ENCODE measurements at regions not wholly inside any gene's neighbourhood (a gene's known extent, or its start where the extent isn't known, plus 50 kb on each side); places are given as distances from the start of the nearest gene placed in this dataset.

- no peak overlapping the region for H3K4me3 ChIP-seq (ENCODE audit: low read length)
- DNase-seq (ENCODE audit: low read depth) = no peak
- no peak for TF ChIP-seq CTCF (conservative IDR thresholded peaks at IDR 0.05; ENCODE audit: low read depth, low read length)
These were observed 109.5 kb downstream of the FOXG1 start for GRCh38 chr14:28875934-28876571.

GRCh38 chr14:28876572-28876945 lies 110.0 kb downstream of the FOXG1 start:
- H3K4me3 ChIP-seq (ENCODE audit: low read length) = no peak overlapping the region
- no peak for DNase-seq (ENCODE audit: low read depth)
- no peak for TF ChIP-seq CTCF (conservative IDR thresholded peaks at IDR 0.05; ENCODE audit: low read depth, low read length)

- no peak for DNase-seq (ENCODE audit: low read depth)
- no peak for TF ChIP-seq CTCF (conservative IDR thresholded peaks at IDR 0.05; ENCODE audit: low read depth, low read length)
- no peak overlapping the region for H3K4me3 ChIP-seq (ENCODE audit: low read length)
These were observed 111.3 kb downstream of the FOXG1 start for GRCh38 chr14:28877923-28878322.

GRCh38 chr14:28879573-28879996 lies 113.0 kb downstream of the FOXG1 start:
- no peak for TF ChIP-seq CTCF (conservative IDR thresholded peaks at IDR 0.05; ENCODE audit: low read depth, low read length)
- no peak overlapping the region for H3K4me3 ChIP-seq (ENCODE audit: low read length)
- DNase-seq (ENCODE audit: low read depth) = no peak

- no peak for TF ChIP-seq CTCF (conservative IDR thresholded peaks at IDR 0.05; ENCODE audit: low read depth, low read length)
- no peak for DNase-seq (ENCODE audit: low read depth)
- no peak overlapping the region for H3K4me3 ChIP-seq (ENCODE audit: low read length)
These were observed 120.4 kb downstream of the FOXG1 start for GRCh38 chr14:28886940-28887339.

- no peak for DNase-seq (ENCODE audit: low read depth)
- no peak overlapping the region for H3K4me3 ChIP-seq (ENCODE audit: low read length)
- TF ChIP-seq CTCF (conservative IDR thresholded peaks at IDR 0.05; ENCODE audit: low read depth, low read length) = no peak
These were observed 128.8 kb downstream of the FOXG1 start for GRCh38 chr14:28895389-28895788.

GRCh38 chr14:28896337-28896736 lies 129.8 kb downstream of the FOXG1 start:
- DNase-seq (ENCODE audit: low read depth) = no peak
- TF ChIP-seq CTCF (conservative IDR thresholded peaks at IDR 0.05; ENCODE audit: low read depth, low read length) = no peak
- no peak overlapping the region for H3K4me3 ChIP-seq (ENCODE audit: low read length)

Data from retinal pigment epithelial cell (primary cell).